HepG2 (cell line): ENCODE measurements at regions not wholly inside any gene's neighbourhood (a gene's known extent, or its start where the extent isn't known, plus 50 kb on each side); places are given as distances from the start of the nearest gene placed in this dataset.

ENCODE experiments used
- ATAC-seq: fragments of 200-7000 bp; cut with Tn5 transposase; 3 replicates; pipeline ENCODE4 v1.9.1; 2020; ENCODE audit warnings: mild to moderate bottlenecking, moderate library complexity
- BruUV-seq: library from RNA; stranded (reverse); fragments of 400-500 nt; replicated peaks from 2 replicates; lab custom pipeline; 2021; lab: Mats Ljungman, UMichigan
- CTCF ChIA-PET: fragments of 300-600 bp; formaldehyde crosslinking; extraction: SDS; loops from one replicate; lab custom pipeline; 2021; ENCODE audit warnings: low total read pairs, inconsistent platforms, low intra/inter-chr PET ratio; lab: Yijun Ruan, JAX
- POLR2A ChIA-PET: fragments of 350-600 bp; sonication (Branson Sonifier 250); formaldehyde crosslinking; loops from one replicate; lab custom pipeline; 2020; ENCODE audit warnings: antibody characterized with exemption, inconsistent platforms; lab: Yijun Ruan, JAX
- DNase-seq: peaks from one replicate; pipeline ENCODE4 v3.0.0-alpha.2; 2015; ENCODE audit warnings: low spot score
- FAIRE-seq: peaks from 3 replicates; lab custom pipeline; 2011; peaks lifted over from hg19 to GRCh38; lab: Jason Lieb, UNC
- H2AFZ ChIP-seq: one replicate; pipeline ENCODE4 v1.6.1; 2011; ENCODE audit warnings: low read length, inconsistent platforms
- H3K27ac ChIP-seq: fragments of 300-600 bp; 3 replicates; pipeline ENCODE4 v1.8.0; 2011; ENCODE audit warnings: mixed run types, mild to moderate bottlenecking, mixed read lengths, low read length, inconsistent platforms; ENCODE audit not compliant: insufficient read depth; ENCODE audit errors: extremely low read length
- H3K27me3 ChIP-seq, 2 experiments: fragments of 200-600 bp in 1 of 2; 2 replicates in 1 of 2; 3 replicates in 1 of 2; pipeline versions ENCODE4 v1.6.0 to v1.8.0; 2011; ENCODE audit warnings: low read length in 2 of 2, mild to moderate bottlenecking in 2 of 2, moderate library complexity in 2 of 2, inconsistent platforms in 1 of 2; ENCODE audit not compliant: insufficient read depth in 2 of 2, control insufficient read depth in 1 of 2
- H3K36me3 ChIP-seq, 2 experiments: fragments of 200-600 bp in 1 of 2; replicated peaks in 1 of 2; 2 replicates in 1 of 2; 3 replicates in 1 of 2; pipeline versions ENCODE4 v1.5.1 to v1.8.0; 2011; ENCODE audit warnings: low read length in 2 of 2, inconsistent platforms in 1 of 2; ENCODE audit not compliant: insufficient read depth in 2 of 2, control insufficient read depth in 1 of 2
- H3K4me1 ChIP-seq: 2 replicates; pipeline ENCODE4 v1.5.1; 2012; ENCODE audit warnings: low read length, inconsistent platforms; ENCODE audit not compliant: insufficient read depth
- H3K4me2 ChIP-seq: 2 replicates; pipeline ENCODE4 v1.6.0; 2011; ENCODE audit warnings: low read depth, low read length, inconsistent platforms
- H3K4me3 ChIP-seq, 3 experiments: fragments of 200-600 bp in 1 of 3; sonication (generic), shearing (Covaris generic) in 1 of 3; replicated peaks in 1 of 3; 2 replicates each; pipeline ENCODE4 v1.5.1; 2011 to 2016; ENCODE audit warnings: low read length in 3 of 3, inconsistent platforms in 2 of 3, low read depth in 2 of 3, mild to moderate bottlenecking in 2 of 3, control low read depth in 1 of 3, mixed read lengths in 1 of 3; ENCODE audit not compliant: insufficient read depth in 1 of 3
- H3K79me2 ChIP-seq: one replicate; pipeline ENCODE4 v1.6.1; 2011; ENCODE audit warnings: low read length, inconsistent platforms; ENCODE audit not compliant: insufficient read depth
- H3K9ac ChIP-seq: 2 replicates; pipeline ENCODE4 v1.6.0; 2011; ENCODE audit warnings: mild to moderate bottlenecking, low read depth, low read length, inconsistent platforms; ENCODE audit not compliant: insufficient read depth
- H3K9me3 ChIP-seq: 2 replicates; pipeline ENCODE4 v1.5.1; 2012; ENCODE audit warnings: mild to moderate bottlenecking, low read length
- H4K20me1 ChIP-seq: 2 replicates; pipeline ENCODE4 v1.6.0; 2011; ENCODE audit warnings: inconsistent platforms, mild to moderate bottlenecking, low read length, moderate library complexity; ENCODE audit not compliant: insufficient read depth
- HNRNPH1 ChIP-seq: fragments of 200-400 bp; formaldehyde crosslinking; optimal IDR thresholded peaks from 2 replicates; pipeline ENCODE3; 2017; ENCODE audit warnings: mild to moderate bottlenecking, low read depth, low read length
- HOXA5 ChIP-seq: sonication (generic); formaldehyde crosslinking; IDR thresholded peaks from 2 replicates; pipeline ENCODE4 v1.4.0; 2020; ENCODE audit warnings: missing genetic modification reagents
- MAFG ChIP-seq: sonication (generic); formaldehyde crosslinking; IDR thresholded peaks from 2 replicates; pipeline ENCODE4 v1.5.1; 2020; ENCODE audit warnings: mild to moderate bottlenecking, missing genetic modification reagents
- SIN3B ChIP-seq: fragments of 150-350 bp; IDR thresholded peaks from 2 replicates; pipeline ENCODE4 v1.6.1; 2014; ENCODE audit warnings: low read length
- XRCC5 ChIP-seq: fragments of 200-400 bp; formaldehyde crosslinking; optimal IDR thresholded peaks from 2 replicates; pipeline ENCODE3; 2017; ENCODE audit warnings: mild to moderate bottlenecking, low read length
- ZNF446 ChIP-seq: sonication (generic); formaldehyde crosslinking; IDR thresholded peaks from 2 replicates; pipeline ENCODE4 v1.5.0; 2020; ENCODE audit warnings: mild to moderate bottlenecking, missing genetic modification reagents
- WGBS: methylation state at CpG from one replicate; pipeline ENCODE4 v1.1.6; 2017; ENCODE audit warnings: low lambda C conversion rate; 5-methylcytosine and 5-hydroxymethylcytosine counted together
- in situ Hi-C: cut with HindIII; loops from 2 replicates; pipeline ENCODE4 v1.10.0; 2017; ENCODE audit warnings: low pct_unique_long_range_greater_than_20kb; ENCODE audit not compliant: extremely low pct_ligation_motif_present
- intact Hi-C: fragments of 100-400 bp; cut with micrococcal nuclease; formaldehyde crosslinking; loops from one replicate; pipeline ENCODE4 v1.10.0; 2022; ENCODE audit not compliant: unreplicated experiment
- TF ChIP-seq, protein P1 (sequence below): sonication (generic); formaldehyde crosslinking; IDR thresholded peaks from 2 replicates; pipeline ENCODE4 v1.4.0; 2020; ENCODE audit warnings: missing genetic modification reagents, borderline replicate concordance

DNA sequence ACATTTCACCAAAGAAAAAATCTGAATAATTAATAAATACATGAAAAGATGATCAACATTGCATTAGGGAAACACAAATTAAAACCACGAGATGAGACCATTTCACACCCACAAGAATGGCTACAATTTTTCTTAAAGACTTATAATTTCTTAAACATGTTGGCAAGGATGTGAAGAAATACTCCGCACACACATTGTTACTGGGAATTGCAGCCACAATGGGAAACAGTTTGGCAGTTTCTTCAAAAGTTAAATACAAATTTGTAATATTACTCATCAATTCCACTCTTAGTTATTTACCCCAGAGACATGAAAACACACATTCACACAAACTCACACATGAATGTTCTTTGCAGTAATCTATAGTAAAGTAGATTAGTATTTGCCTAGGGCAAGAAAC is 363.3 kb upstream of the SMIM21 start:
- POLR2A ChIA-PET, result no interaction called here
- DNase-seq (no peak), ATAC-seq (no peak), FAIRE-seq (no peak)
- CTCF ChIA-PET, result no interaction called here
- H3K4me1 ChIP-seq, result no peaks in the 10 kb centered on the region
- H3K9me3 ChIP-seq, result no peaks in the 10 kb centered on the region
- 48% methylated on average over 2 of the region's 2 CpGs for WGBS
- no peak overlapping the region for H2AFZ ChIP-seq
- no TSS peak for BruUV-seq
- H3K27me3 ChIP-seq, result no peaks in the 10 kb centered on the region; a peak in 2 of 5 replicates
- H3K79me2 ChIP-seq, result no peaks in the 10 kb centered on the region
- TF ChIP-seq XRCC5 (no peak), MAFG (CRISPR knock-in tag) (no peak), HOXA5 (CRISPR knock-in tag) (no peak), ZNF446 (CRISPR knock-in tag) (no peak), HNRNPH1 (no peak), SIN3B (no peak)
- TF ChIP-seq, protein P1, sequence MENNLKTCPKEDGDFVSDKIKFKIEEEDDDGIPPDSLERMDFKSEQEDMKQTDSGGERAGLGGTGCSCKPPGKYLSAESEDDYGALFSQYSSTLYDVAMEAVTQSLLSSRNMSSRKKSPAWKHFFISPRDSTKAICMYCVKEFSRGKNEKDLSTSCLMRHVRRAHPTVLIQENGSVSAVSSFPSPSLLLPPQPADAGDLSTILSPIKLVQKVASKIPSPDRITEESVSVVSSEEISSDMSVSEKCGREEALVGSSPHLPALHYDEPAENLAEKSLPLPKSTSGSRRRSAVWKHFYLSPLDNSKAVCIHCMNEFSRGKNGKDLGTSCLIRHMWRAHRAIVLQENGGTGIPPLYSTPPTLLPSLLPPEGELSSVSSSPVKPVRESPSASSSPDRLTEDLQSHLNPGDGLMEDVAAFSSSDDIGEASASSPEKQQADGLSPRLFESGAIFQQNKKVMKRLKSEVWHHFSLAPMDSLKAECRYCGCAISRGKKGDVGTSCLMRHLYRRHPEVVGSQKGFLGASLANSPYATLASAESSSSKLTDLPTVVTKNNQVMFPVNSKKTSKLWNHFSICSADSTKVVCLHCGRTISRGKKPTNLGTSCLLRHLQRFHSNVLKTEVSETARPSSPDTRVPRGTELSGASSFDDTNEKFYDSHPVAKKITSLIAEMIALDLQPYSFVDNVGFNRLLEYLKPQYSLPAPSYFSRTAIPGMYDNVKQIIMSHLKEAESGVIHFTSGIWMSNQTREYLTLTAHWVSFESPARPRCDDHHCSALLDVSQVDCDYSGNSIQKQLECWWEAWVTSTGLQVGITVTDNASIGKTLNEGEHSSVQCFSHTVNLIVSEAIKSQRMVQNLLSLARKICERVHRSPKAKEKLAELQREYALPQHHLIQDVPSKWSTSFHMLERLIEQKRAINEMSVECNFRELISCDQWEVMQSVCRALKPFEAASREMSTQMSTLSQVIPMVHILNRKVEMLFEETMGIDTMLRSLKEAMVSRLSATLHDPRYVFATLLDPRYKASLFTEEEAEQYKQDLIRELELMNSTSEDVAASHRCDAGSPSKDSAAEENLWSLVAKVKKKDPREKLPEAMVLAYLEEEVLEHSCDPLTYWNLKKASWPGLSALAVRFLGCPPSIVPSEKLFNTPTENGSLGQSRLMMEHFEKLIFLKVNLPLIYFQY (CRISPR knock-in tag), result no peak
- H3K9ac ChIP-seq, result no peak overlapping the region
- H3K36me3 ChIP-seq, result no peaks in the 10 kb centered on the region
- no peaks in the 10 kb centered on the region for H4K20me1 ChIP-seq
- H3K4me3 ChIP-seq, result no peak overlapping the region
- in situ Hi-C loops (no loop called here), intact Hi-C loops (no loop called here)
- H3K27ac ChIP-seq, result no peak overlapping the region
- H3K4me2 ChIP-seq, result no peak overlapping the region
